Heart left ventricle (tissue), 13 donors: ENCODE measurements at regions not wholly inside any gene's neighbourhood (a gene's known extent, or its start where the extent isn't known, plus 50 kb on each side); places are given as distances from the start of the nearest gene placed in this dataset.

Experiments
- CTCF ChIP-seq, 12 donors: fragments of 200-600 bp; sonication (generic) in 4 of 12; IDR thresholded peaks; one replicate each; pipeline versions ENCODE4 v1.5.0 to v1.8.0; 2018 to 2022; ENCODE audit warnings: antibody characterized with exemption in 12 of 12, mild to moderate bottlenecking in 5 of 12
- POLR2A ChIP-seq, 2 donors: fragments of 450-650 bp; IDR thresholded peaks; one replicate each; pipeline ENCODE4 v1.6.1; 2017; ENCODE audit warnings: antibody characterized with exemption in 2 of 2, mild to moderate bottlenecking in 2 of 2, moderate library complexity in 2 of 2
- donor health status: ischemic (EF 13 %, LVEDD 7.1; RV severe dilation, severe dysfunction).
- donor health status: DM: no; HTN: yes; CAD: no.
- donor health status: DM: no; HTN: no; CAD: no.
- donor health status: ischemic (EF 25% LVEDD 6.9; RV normal size, moderate dysfunction).
- donor health status: ischemic (EF 25% LVEDD 5.7; RV mildly dilated, moderate dysfunction).
- donor health status: ischemic (EF 35%, LVEDD 5.7; RV mildly dilated, moderate dysfunction).
- donor health status: nonischemic (EF 11% LVEDD 7.7; RV severe dilation, severe dysfunction).
- donor health status: DM: yes; HTN: yes; CAD: no.
- donor health status: PGD.
- donor health status: ischemic (EF 29% LVEDD 5.4; RV normal size, mild dysfunction).
- donor health status: nonischemic (EF 23%, LVEDD 6.1; RV moderate dilation, normal function).

DNA sequence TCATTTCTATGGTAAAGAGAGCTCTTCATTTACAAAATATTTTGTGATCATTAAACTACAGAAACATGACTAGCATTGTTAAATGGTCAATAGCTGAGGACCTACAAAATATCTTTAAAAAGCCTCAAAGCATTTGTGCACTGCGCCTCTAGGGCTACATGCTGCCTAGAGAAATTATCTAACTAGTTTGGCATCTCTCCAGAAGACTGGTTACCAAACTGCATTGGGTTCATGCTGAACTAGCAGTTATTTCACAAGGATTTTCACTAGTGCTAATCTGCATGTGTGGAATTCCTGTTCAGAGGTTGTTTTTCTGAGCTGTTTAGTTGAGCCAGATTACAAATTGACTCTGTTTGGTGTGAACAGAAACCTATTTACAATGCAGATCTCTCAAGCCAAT is 58.5 kb upstream of the PITX2 start:
- no peak for TF ChIP-seq CTCF (IDR thresholded peaks at IDR 0.05)
- TF ChIP-seq POLR2A (IDR thresholded peaks at IDR 0.05) = no peak
